ENCODE measurements at regions not wholly inside any gene's neighbourhood (a gene's known extent, or its start where the extent isn't known, plus 50 kb on each side); places are given as distances from the start of the nearest gene placed in this dataset.

- TF ChIP-seq GLIS3 (CRISPR knock-in tag; IDR thresholded peaks at IDR 0.05) (no peak), ZNF8 (CRISPR knock-in tag; IDR thresholded peaks at IDR 0.05) (no peak), ISL1 (CRISPR knock-in tag; IDR thresholded peaks at IDR 0.05) (no peak)
- no peak for ATAC-seq
Measured at GRCh38 chr20:60086821-60087562, 128.8 kb downstream of the CDH26 start.

- no peak for ATAC-seq
- no peak for TF ChIP-seq OSR1 (CRISPR knock-in tag; IDR thresholded peaks at IDR 0.05)
- no peak for TF ChIP-seq ZNF70 (CRISPR knock-in tag; IDR thresholded peaks at IDR 0.05)
- no peak for TF ChIP-seq PPARA (CRISPR knock-in tag; IDR thresholded peaks at IDR 0.05; ENCODE audit: borderline replicate concordance)
- TF ChIP-seq RARB (CRISPR knock-in tag; IDR thresholded peaks at IDR 0.05) = no peak
- no peak for TF ChIP-seq ISL1 (CRISPR knock-in tag; IDR thresholded peaks at IDR 0.05)
- no peak for TF ChIP-seq SNAI2 (CRISPR knock-in tag; IDR thresholded peaks at IDR 0.05)
- TF ChIP-seq BACH2 (CRISPR knock-in tag; IDR thresholded peaks at IDR 0.05; ENCODE audit: borderline replicate concordance) = no peak
- TF ChIP-seq ZFP30 (CRISPR knock-in tag; IDR thresholded peaks at IDR 0.05) = no peak
- TF ChIP-seq GLIS3 (CRISPR knock-in tag; IDR thresholded peaks at IDR 0.05) = no peak
- TF ChIP-seq ESRRG (CRISPR knock-in tag; IDR thresholded peaks at IDR 0.05) = no peak
- TF ChIP-seq TOX (CRISPR knock-in tag; IDR thresholded peaks at IDR 0.05; ENCODE audit: borderline replicate concordance) = no peak
Measured at GRCh38 chr20:60087563-60088105, 129.4 kb downstream of the CDH26 start.

DNA sequence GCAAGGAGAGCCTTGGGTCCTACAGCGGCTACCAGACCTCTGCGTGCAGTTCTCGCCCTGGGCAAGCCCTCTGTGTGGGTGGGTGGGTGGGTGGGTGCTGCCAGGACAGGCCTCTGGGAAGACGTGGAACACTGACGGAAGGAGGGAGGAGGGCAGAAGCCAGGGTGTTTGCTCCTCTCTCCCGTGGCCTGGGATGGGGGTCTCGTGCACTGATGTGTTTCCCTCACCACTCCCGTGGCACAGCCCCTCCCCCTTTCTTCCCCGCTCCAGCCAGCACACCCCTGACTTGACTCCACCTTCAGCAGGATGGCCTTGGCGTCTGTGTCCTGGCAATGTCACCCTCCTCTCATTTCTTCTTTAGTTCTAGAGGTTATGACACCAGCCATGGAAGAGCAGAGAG is 130.0 kb downstream of the CDH26 start:
- ATAC-seq = no peak
- TF ChIP-seq SNAI2 (CRISPR knock-in tag; IDR thresholded peaks at IDR 0.05) (no peak), ZC3H10 (CRISPR knock-in tag; IDR thresholded peaks at IDR 0.05) (no peak), CSDC2 (CRISPR knock-in tag; IDR thresholded peaks at IDR 0.05) (no peak), ZNF70 (CRISPR knock-in tag; IDR thresholded peaks at IDR 0.05) (no peak)

GRCh38 chr20:60090631-60091030 is 132.4 kb downstream of the CDH26 start:
- no peak for ATAC-seq
- TF ChIP-seq ZNF8 (CRISPR knock-in tag; IDR thresholded peaks at IDR 0.05) = no peak
- no peak for TF ChIP-seq BACH2 (CRISPR knock-in tag; IDR thresholded peaks at IDR 0.05; ENCODE audit: borderline replicate concordance)
- TF ChIP-seq, protein P1, sequence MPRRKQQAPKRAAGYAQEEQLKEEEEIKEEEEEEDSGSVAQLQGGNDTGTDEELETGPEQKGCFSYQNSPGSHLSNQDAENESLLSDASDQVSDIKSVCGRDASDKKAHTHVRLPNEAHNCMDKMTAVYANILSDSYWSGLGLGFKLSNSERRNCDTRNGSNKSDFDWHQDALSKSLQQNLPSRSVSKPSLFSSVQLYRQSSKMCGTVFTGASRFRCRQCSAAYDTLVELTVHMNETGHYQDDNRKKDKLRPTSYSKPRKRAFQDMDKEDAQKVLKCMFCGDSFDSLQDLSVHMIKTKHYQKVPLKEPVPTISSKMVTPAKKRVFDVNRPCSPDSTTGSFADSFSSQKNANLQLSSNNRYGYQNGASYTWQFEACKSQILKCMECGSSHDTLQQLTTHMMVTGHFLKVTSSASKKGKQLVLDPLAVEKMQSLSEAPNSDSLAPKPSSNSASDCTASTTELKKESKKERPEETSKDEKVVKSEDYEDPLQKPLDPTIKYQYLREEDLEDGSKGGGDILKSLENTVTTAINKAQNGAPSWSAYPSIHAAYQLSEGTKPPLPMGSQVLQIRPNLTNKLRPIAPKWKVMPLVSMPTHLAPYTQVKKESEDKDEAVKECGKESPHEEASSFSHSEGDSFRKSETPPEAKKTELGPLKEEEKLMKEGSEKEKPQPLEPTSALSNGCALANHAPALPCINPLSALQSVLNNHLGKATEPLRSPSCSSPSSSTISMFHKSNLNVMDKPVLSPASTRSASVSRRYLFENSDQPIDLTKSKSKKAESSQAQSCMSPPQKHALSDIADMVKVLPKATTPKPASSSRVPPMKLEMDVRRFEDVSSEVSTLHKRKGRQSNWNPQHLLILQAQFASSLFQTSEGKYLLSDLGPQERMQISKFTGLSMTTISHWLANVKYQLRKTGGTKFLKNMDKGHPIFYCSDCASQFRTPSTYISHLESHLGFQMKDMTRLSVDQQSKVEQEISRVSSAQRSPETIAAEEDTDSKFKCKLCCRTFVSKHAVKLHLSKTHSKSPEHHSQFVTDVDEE (CRISPR knock-in tag; IDR thresholded peaks at IDR 0.05) = no peak
- no peak for TF ChIP-seq PPARA (CRISPR knock-in tag; IDR thresholded peaks at IDR 0.05; ENCODE audit: borderline replicate concordance)
- TF ChIP-seq CSDC2 (CRISPR knock-in tag; IDR thresholded peaks at IDR 0.05) = no peak
- no peak for TF ChIP-seq ISL1 (CRISPR knock-in tag; IDR thresholded peaks at IDR 0.05)
- no peak for TF ChIP-seq TOX (CRISPR knock-in tag; IDR thresholded peaks at IDR 0.05; ENCODE audit: borderline replicate concordance)
- TF ChIP-seq OSR1 (CRISPR knock-in tag; IDR thresholded peaks at IDR 0.05) = no peak
- TF ChIP-seq TCF4 (CRISPR knock-in tag; IDR thresholded peaks at IDR 0.05; ENCODE audit: borderline replicate concordance) = no peak
- no peak for TF ChIP-seq RARB (CRISPR knock-in tag; IDR thresholded peaks at IDR 0.05)
- no peak for TF ChIP-seq SNAI2 (CRISPR knock-in tag; IDR thresholded peaks at IDR 0.05)
- TF ChIP-seq GLIS3 (CRISPR knock-in tag; IDR thresholded peaks at IDR 0.05) = no peak
- TF ChIP-seq ZFP30 (CRISPR knock-in tag; IDR thresholded peaks at IDR 0.05) = no peak

DNA sequence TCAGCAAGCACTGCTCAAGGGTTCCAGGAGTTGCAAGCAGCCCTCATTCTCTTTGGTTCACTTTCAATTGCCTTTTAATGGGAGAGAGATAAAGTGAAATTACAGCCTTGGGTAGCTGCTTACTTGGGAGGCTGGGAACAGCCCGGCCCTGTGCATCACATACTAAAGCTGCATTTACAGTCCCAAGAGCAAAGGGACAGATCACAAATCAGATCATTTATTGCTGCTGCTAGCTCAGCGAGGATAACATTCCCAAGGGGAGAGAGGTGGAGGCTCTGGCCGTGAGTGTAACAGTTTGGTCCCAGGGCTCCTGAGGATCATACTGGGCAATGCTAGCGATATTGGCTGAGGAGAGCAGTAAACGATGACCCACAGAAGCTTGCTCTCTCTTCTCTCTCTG is 133.1 kb downstream of the CDH26 start:
- no peak for ATAC-seq
- TF ChIP-seq, protein P2, sequence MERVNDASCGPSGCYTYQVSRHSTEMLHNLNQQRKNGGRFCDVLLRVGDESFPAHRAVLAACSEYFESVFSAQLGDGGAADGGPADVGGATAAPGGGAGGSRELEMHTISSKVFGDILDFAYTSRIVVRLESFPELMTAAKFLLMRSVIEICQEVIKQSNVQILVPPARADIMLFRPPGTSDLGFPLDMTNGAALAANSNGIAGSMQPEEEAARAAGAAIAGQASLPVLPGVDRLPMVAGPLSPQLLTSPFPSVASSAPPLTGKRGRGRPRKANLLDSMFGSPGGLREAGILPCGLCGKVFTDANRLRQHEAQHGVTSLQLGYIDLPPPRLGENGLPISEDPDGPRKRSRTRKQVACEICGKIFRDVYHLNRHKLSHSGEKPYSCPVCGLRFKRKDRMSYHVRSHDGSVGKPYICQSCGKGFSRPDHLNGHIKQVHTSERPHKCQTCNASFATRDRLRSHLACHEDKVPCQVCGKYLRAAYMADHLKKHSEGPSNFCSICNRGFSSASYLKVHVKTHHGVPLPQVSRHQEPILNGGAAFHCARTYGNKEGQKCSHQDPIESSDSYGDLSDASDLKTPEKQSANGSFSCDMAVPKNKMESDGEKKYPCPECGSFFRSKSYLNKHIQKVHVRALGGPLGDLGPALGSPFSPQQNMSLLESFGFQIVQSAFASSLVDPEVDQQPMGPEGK (CRISPR knock-in tag; IDR thresholded peaks at IDR 0.05; ENCODE audit: borderline replicate concordance) = no peak
- TF ChIP-seq ZNF8 (CRISPR knock-in tag; IDR thresholded peaks at IDR 0.05) = no peak
- no peak for TF ChIP-seq TCF4 (CRISPR knock-in tag; IDR thresholded peaks at IDR 0.05; ENCODE audit: borderline replicate concordance)
- no peak for TF ChIP-seq BACH2 (CRISPR knock-in tag; IDR thresholded peaks at IDR 0.05; ENCODE audit: borderline replicate concordance)
- TF ChIP-seq ZFP3 (CRISPR knock-in tag; IDR thresholded peaks at IDR 0.05) = no peak
- no peak for TF ChIP-seq CSRNP3 (CRISPR knock-in tag; IDR thresholded peaks at IDR 0.05)
- TF ChIP-seq ESRRG (CRISPR knock-in tag; IDR thresholded peaks at IDR 0.05) = no peak
- TF ChIP-seq ZC3H10 (CRISPR knock-in tag; IDR thresholded peaks at IDR 0.05) = no peak
- TF ChIP-seq RARB (CRISPR knock-in tag; IDR thresholded peaks at IDR 0.05) = no peak
- TF ChIP-seq, protein P3, sequence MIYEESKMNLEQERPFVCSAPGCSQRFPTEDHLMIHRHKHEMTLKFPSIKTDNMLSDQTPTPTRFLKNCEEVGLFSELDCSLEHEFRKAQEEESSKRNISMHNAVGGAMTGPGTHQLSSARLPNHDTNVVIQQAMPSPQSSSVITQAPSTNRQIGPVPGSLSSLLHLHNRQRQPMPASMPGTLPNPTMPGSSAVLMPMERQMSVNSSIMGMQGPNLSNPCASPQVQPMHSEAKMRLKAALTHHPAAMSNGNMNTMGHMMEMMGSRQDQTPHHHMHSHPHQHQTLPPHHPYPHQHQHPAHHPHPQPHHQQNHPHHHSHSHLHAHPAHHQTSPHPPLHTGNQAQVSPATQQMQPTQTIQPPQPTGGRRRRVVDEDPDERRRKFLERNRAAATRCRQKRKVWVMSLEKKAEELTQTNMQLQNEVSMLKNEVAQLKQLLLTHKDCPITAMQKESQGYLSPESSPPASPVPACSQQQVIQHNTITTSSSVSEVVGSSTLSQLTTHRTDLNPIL (CRISPR knock-in tag; IDR thresholded peaks at IDR 0.05; ENCODE audit: low read depth) = no peak
- TF ChIP-seq ISL1 (CRISPR knock-in tag; IDR thresholded peaks at IDR 0.05) = no peak
- TF ChIP-seq ZNF70 (CRISPR knock-in tag; IDR thresholded peaks at IDR 0.05) = no peak
- no peak for TF ChIP-seq GLIS3 (CRISPR knock-in tag; IDR thresholded peaks at IDR 0.05)
- no peak for TF ChIP-seq CSDC2 (CRISPR knock-in tag; IDR thresholded peaks at IDR 0.05)
- no peak for TF ChIP-seq OSR1 (CRISPR knock-in tag; IDR thresholded peaks at IDR 0.05)
- TF ChIP-seq ZFP30 (CRISPR knock-in tag; IDR thresholded peaks at IDR 0.05) = no peak
- TF ChIP-seq, protein P1 (CRISPR knock-in tag; IDR thresholded peaks at IDR 0.05) = no peak
